ENCODE measurements at regions not wholly inside any gene's neighbourhood (a gene's known extent, or its start where the extent isn't known, plus 50 kb on each side); places are given as distances from the start of the nearest gene placed in this dataset.

GRCh38 chr4:100716416-100716815 lies 198.6 kb upstream of the EMCN start:
- TF ChIP-seq POLR2A (IDR thresholded peaks at IDR 0.05) = no peak
- no peak for TF ChIP-seq CTCF (IDR thresholded peaks at IDR 0.05)
- no peak for TF ChIP-seq POLR2AphosphoS5 (IDR thresholded peaks at IDR 0.05)

Measured in breast epithelium (tissue), 3 donors.